IMR-90 (cell line): ENCODE measurements at regions not wholly inside any gene's neighbourhood (a gene's known extent, or its start where the extent isn't known, plus 50 kb on each side); places are given as distances from the start of the nearest gene placed in this dataset.

ENCODE experiments used
- ATAC-seq: fragments of 200-7000 bp; cut with Tn5 transposase; 2 replicates; pipeline ENCODE4 v1.9.1; 2020; ENCODE audit warnings: low read depth, mild to moderate bottlenecking, moderate library complexity
- BruUV-seq: library from RNA; stranded (reverse); fragments of 400-500 nt; replicated peaks from 2 replicates; lab custom pipeline; 2021; lab: Mats Ljungman, UMichigan
- CTCF ChIA-PET: fragments of 300-600 bp; formaldehyde crosslinking; extraction: SDS; loops from one replicate; lab custom pipeline; 2021; ENCODE audit warnings: antibody characterized with exemption; lab: Yijun Ruan, JAX
- POLR2A ChIA-PET: fragments of 300-600 bp; sonication (Branson Sonifier 250); formaldehyde crosslinking; loops from one replicate; lab custom pipeline; 2022; ENCODE audit warnings: antibody characterized with exemption; ENCODE audit not compliant: unreplicated experiment; lab: Charles Lee
- DNase-seq: peaks from one replicate; pipeline ENCODE4 v3.0.0; 2013
- H2AFZ ChIP-seq: replicated peaks from 2 replicates; pipeline ENCODE3; 2013; ENCODE audit warnings: low read length, mild to moderate bottlenecking; ENCODE audit not compliant: poor library complexity
- H2AK5ac ChIP-seq: 2 replicates; pipeline ENCODE4 v1.6.1; 2013; ENCODE audit warnings: low read depth, low read length, inconsistent platforms
- H2AK9ac ChIP-seq: replicated peaks from 2 replicates; pipeline ENCODE3; 2013; ENCODE audit warnings: mild to moderate bottlenecking, low read depth, low read length, moderate library complexity; ENCODE audit not compliant: poor library complexity
- H2BK120ac ChIP-seq: 2 replicates; pipeline ENCODE4 v1.6.1; 2013; ENCODE audit warnings: low read depth, low read length, inconsistent platforms
- H2BK15ac ChIP-seq: 3 replicates; pipeline ENCODE4 v1.6.1; 2013; ENCODE audit warnings: low read depth, low read length, inconsistent platforms
- H2BK20ac ChIP-seq: 2 replicates; pipeline ENCODE4 v1.6.1; 2013; ENCODE audit warnings: low read depth, mild to moderate bottlenecking, inconsistent platforms, low read length, moderate library complexity
- H2BK5ac ChIP-seq: 2 replicates; pipeline ENCODE4 v1.6.1; 2013; ENCODE audit warnings: mild to moderate bottlenecking, low read depth, low read length, inconsistent platforms; ENCODE audit not compliant: poor library complexity, severe bottlenecking
- H3K14ac ChIP-seq: replicated peaks from 2 replicates; pipeline ENCODE4 v1.6.1; 2013; ENCODE audit warnings: low read depth, low read length, inconsistent platforms
- H3K18ac ChIP-seq: 2 replicates; pipeline ENCODE4 v1.6.1; 2013; ENCODE audit warnings: low read depth, low read length, control low read depth
- H3K23ac ChIP-seq: 2 replicates; pipeline ENCODE4 v1.6.1; 2013; ENCODE audit warnings: low read depth, low read length, inconsistent platforms
- H3K27ac ChIP-seq: 2 replicates; pipeline ENCODE4 v1.5.1; 2013; ENCODE audit warnings: mild to moderate bottlenecking, control low read depth, low read length; ENCODE audit not compliant: insufficient read depth
- H3K27me3 ChIP-seq: 2 replicates; pipeline ENCODE4 v1.6.1; 2013; ENCODE audit warnings: low read length; ENCODE audit not compliant: control insufficient read depth, insufficient read depth
- H3K36me3 ChIP-seq: 2 replicates; pipeline ENCODE4 v1.6.1; 2013; ENCODE audit warnings: low read length, mixed read lengths; ENCODE audit not compliant: control insufficient read depth, insufficient read depth
- H3K4ac ChIP-seq: 2 replicates; pipeline ENCODE4 v1.6.1; 2013; ENCODE audit warnings: low read depth, low read length, inconsistent platforms
- H3K4me1 ChIP-seq: 2 replicates; pipeline ENCODE4 v1.6.1; 2013; ENCODE audit warnings: low read length, mixed read lengths; ENCODE audit not compliant: control insufficient read depth, insufficient read depth
- H3K4me2 ChIP-seq: 2 replicates; pipeline ENCODE4 v1.6.1; 2013; ENCODE audit warnings: low read depth, mild to moderate bottlenecking, control low read depth, low read length, moderate library complexity
- H3K4me3 ChIP-seq: 2 replicates; pipeline ENCODE4 v1.5.1; 2013; ENCODE audit warnings: low read depth, mild to moderate bottlenecking, control low read depth, low read length, moderate library complexity; ENCODE audit not compliant: insufficient read depth
- H3K56ac ChIP-seq: 2 replicates; pipeline ENCODE4 v1.6.1; 2013; ENCODE audit warnings: low read length, inconsistent platforms; ENCODE audit not compliant: insufficient read depth; ENCODE audit errors: extremely low read depth
- H3K79me1 ChIP-seq, 2 experiments: 2 replicates each; pipeline ENCODE4 v1.6.1; 2013; ENCODE audit warnings: low read length in 2 of 2, inconsistent platforms in 1 of 2, low read depth in 1 of 2
- H3K9ac ChIP-seq: 2 replicates; pipeline ENCODE4 v1.6.1; 2013; ENCODE audit warnings: low read depth, low read length, control low read depth
- H3K9me1 ChIP-seq: 2 replicates; pipeline ENCODE4 v1.6.1; 2013; ENCODE audit warnings: low read length, inconsistent platforms; ENCODE audit not compliant: insufficient read depth
- H3K9me3 ChIP-seq: 2 replicates; pipeline ENCODE4 v1.6.1; 2013; ENCODE audit warnings: low read length; ENCODE audit not compliant: control insufficient read depth, insufficient read depth
- H4K20me1 ChIP-seq: 2 replicates; pipeline ENCODE4 v1.6.1; 2013; ENCODE audit warnings: low read length, inconsistent platforms; ENCODE audit not compliant: insufficient read depth
- H4K5ac ChIP-seq: 2 replicates; pipeline ENCODE4 v1.6.1; 2013; ENCODE audit warnings: mild to moderate bottlenecking, low read depth, low read length, control low read depth
- H4K8ac ChIP-seq, 2 experiments: 2 replicates each; pipeline ENCODE4 v1.6.1; 2013; ENCODE audit warnings: low read depth in 2 of 2, low read length in 2 of 2, control low read depth in 1 of 2, inconsistent platforms in 1 of 2
- H4K91ac ChIP-seq: 2 replicates; pipeline ENCODE4 v1.6.1; 2013; ENCODE audit warnings: low read depth, low read length, inconsistent platforms; ENCODE audit not compliant: insufficient read depth
- BHLHE40 ChIP-seq: fragments of 150-350 bp; IDR thresholded peaks from 2 replicates; pipeline ENCODE4 v1.6.1; 2016; ENCODE audit warnings: mild to moderate bottlenecking, low read depth, low read length
- CHD1 ChIP-seq: IDR thresholded peaks from 2 replicates; pipeline ENCODE4 v1.6.1; 2012; ENCODE audit warnings: low read depth, low read length, improper control_type of control experiment
- FOS ChIP-seq: fragments of 150-350 bp; IDR thresholded peaks from 2 replicates; pipeline ENCODE4 v1.6.1; 2016; ENCODE audit warnings: low read depth, low read length
- MAFK ChIP-seq: IDR thresholded peaks from 2 replicates; pipeline ENCODE4 v1.6.1; 2012; ENCODE audit warnings: low read depth, low read length, improper control_type of control experiment
- MXI1 ChIP-seq: IDR thresholded peaks from 2 replicates; pipeline ENCODE4 v1.6.1; 2012; ENCODE audit warnings: low read depth, mild to moderate bottlenecking, low read length, moderate library complexity, borderline replicate concordance
- POLR2A ChIP-seq: IDR thresholded peaks from 2 replicates; pipeline ENCODE4 v1.6.1; 2012; ENCODE audit warnings: mild to moderate bottlenecking, low read depth, low read length
- SMC3 ChIP-seq: fragments of 150-350 bp; IDR thresholded peaks from 2 replicates; pipeline ENCODE4 v1.6.1; 2016; ENCODE audit warnings: low read depth, mild to moderate bottlenecking, antibody characterized with exemption, low read length, moderate library complexity
- whole genome bisulfite sequencing, 2 experiments: methylation state at CpG; one replicate each; pipeline versions ENCODE4 v1.1.5 to v1.1.7; 2013; ENCODE audit warnings: missing lambda C conversion rate in 2 of 2; ENCODE audit not compliant: insufficient read length in 1 of 2; ENCODE audit errors: extremely low coverage in 2 of 2; 5-methylcytosine and 5-hydroxymethylcytosine counted together
- dilution Hi-C: fragments of 300-500 bp; cut with HindIII; formaldehyde crosslinking; loops from one replicate; pipeline ENCODE4 v1.14.3; 2018; ENCODE audit warnings: low sequenced_read_pairs; ENCODE audit not compliant: unreplicated experiment
- in situ Hi-C: fragments of 300-500 bp; cut with MboI; formaldehyde crosslinking; loops from 3 replicates; pipeline ENCODE4 v1.14.3; 2019; ENCODE audit warnings: low sequenced_read_pairs, inconsistent platforms, mixed read lengths
- intact Hi-C: fragments of 100-400 bp; cut with micrococcal nuclease; formaldehyde crosslinking; loops from 2 replicates; pipeline ENCODE4 v1.10.0; 2022
- TF ChIP-seq, protein P1 (sequence below): conservative IDR thresholded peaks from 2 replicates; pipeline ENCODE4 v1.5.1; 2012; ENCODE audit warnings: mild to moderate bottlenecking, low read depth, low read length, improper control_type of control experiment

DNA sequence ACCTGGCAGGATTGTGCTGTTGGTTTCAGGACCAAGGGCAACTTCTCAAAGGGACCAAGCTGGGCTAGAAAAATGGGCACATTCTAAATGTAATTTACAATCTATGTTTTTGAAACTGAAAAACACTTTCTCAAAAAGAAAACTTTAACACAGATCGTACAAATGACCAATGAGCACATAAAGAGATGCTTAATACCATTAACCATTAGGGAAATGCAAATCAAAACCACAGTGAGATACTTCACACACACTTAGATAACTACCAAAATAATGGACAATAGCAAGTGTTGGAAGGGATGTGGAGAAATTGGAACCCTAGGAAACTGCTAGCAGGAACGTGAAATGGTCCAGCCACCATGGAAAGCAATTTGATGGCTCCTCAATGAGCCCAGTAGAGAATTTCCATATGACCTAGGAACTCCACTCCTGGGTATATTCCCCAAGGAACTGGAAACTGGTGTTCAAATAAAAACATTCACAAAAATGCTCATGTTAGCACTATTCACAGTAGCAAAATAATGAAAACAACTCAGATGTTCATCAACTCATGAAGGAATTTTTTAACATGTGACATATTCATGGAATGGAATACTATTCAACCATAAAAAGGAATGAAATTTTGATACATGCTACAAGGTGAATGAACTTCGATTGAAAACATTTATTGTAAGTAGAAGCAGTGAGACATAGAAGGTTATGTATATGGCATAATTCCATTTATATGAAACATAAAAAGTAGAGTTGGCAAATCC is 288.3 kb upstream of the NR2F2 start:
- Histone ChIP-seq H2AFZ (no peak overlapping the region), H3K4me2 (no peak overlapping the region), H3K79me1 (no peaks in the 10 kb centered on the region), H3K4ac (no peak overlapping the region), H3K36me3 (no peaks in the 10 kb centered on the region), H3K56ac (no peak overlapping the region), H4K8ac (no peak overlapping the region), H3K23ac (no peak overlapping the region), H2BK20ac (no peak overlapping the region), H2BK120ac (no peak overlapping the region), H2BK5ac (no peak overlapping the region), H3K9ac (no peak overlapping the region), H3K4me3 (no peak overlapping the region), H4K91ac (no peak overlapping the region), H2AK9ac (no peak overlapping the region), H4K5ac (no peak overlapping the region), H3K9me3 (no peaks in the 10 kb centered on the region), H3K18ac (no peak overlapping the region), H3K27me3 (no peaks in the 10 kb centered on the region; the same call in 1 of the 2 replicates), H2AK5ac (no peak overlapping the region), H3K14ac (no peak overlapping the region), H3K9me1 (no peaks in the 10 kb centered on the region), H2BK15ac (no peak overlapping the region), H4K20me1 (no peaks in the 10 kb centered on the region), H3K4me1 (peaks cover 3% of the 10 kb centered on the region), H3K27ac (no peak overlapping the region)
- dilution Hi-C loops (no loop called here), intact Hi-C loops (loop anchor here (10.0 kb wide), 1 partner anchor 787 kb away; no protein-coding TSS in a partner anchor), in situ Hi-C loops (no loop called here)
- WGBS, 2 experiments, result no CpG with 5 or more reads among the region's 3 CpGs
- no TSS peak for BruUV-seq
- no peak for TF ChIP-seq SMC3
- TF ChIP-seq POLR2A, result no peak
- no peak for TF ChIP-seq CHD1
- no peak for TF ChIP-seq MAFK
- no peak for TF ChIP-seq BHLHE40
- no peak for TF ChIP-seq MXI1
- TF ChIP-seq, protein P1, sequence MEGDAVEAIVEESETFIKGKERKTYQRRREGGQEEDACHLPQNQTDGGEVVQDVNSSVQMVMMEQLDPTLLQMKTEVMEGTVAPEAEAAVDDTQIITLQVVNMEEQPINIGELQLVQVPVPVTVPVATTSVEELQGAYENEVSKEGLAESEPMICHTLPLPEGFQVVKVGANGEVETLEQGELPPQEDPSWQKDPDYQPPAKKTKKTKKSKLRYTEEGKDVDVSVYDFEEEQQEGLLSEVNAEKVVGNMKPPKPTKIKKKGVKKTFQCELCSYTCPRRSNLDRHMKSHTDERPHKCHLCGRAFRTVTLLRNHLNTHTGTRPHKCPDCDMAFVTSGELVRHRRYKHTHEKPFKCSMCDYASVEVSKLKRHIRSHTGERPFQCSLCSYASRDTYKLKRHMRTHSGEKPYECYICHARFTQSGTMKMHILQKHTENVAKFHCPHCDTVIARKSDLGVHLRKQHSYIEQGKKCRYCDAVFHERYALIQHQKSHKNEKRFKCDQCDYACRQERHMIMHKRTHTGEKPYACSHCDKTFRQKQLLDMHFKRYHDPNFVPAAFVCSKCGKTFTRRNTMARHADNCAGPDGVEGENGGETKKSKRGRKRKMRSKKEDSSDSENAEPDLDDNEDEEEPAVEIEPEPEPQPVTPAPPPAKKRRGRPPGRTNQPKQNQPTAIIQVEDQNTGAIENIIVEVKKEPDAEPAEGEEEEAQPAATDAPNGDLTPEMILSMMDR, result no peak
- no peak for TF ChIP-seq FOS
- CTCF ChIA-PET, result no interaction called here
- POLR2A ChIA-PET, result no interaction called here
- no peak for ATAC-seq
- DNase-seq, result no peak
